KMS-11 (cell line): ENCODE measurements at regions not wholly inside any gene's neighbourhood (a gene's known extent, or its start where the extent isn't known, plus 50 kb on each side); places are given as distances from the start of the nearest gene placed in this dataset.

Experiments used
- H2AFZ ChIP-seq: fragments of 200-600 bp; sonication (generic); 2 replicates; pipeline ENCODE4 v1.6.1; 2016; ENCODE audit warnings: antibody characterized with exemption, mixed run types, low read depth
- H3K27ac ChIP-seq: fragments of 200-600 bp; sonication (generic); 2 replicates; pipeline ENCODE4 v1.6.1; 2016; ENCODE audit warnings: mild to moderate bottlenecking, mixed run types
- H3K27me3 ChIP-seq: fragments of 200-600 bp; sonication (generic); 2 replicates; pipeline ENCODE4 v1.6.1; 2017; ENCODE audit warnings: mild to moderate bottlenecking, low read depth, mixed run types, moderate library complexity; ENCODE audit not compliant: insufficient read depth
- H3K36me3 ChIP-seq: fragments of 200-600 bp; sonication (generic); 2 replicates; pipeline ENCODE4 v1.6.1; 2017; ENCODE audit warnings: mild to moderate bottlenecking, mixed run types; ENCODE audit not compliant: insufficient read depth
- H3K4me1 ChIP-seq: fragments of 200-600 bp; sonication (generic); 2 replicates; pipeline ENCODE4 v1.6.1; 2016; ENCODE audit warnings: mild to moderate bottlenecking, low read depth, mixed run types; ENCODE audit not compliant: poor library complexity, severe bottlenecking
- H3K4me2 ChIP-seq: fragments of 200-600 bp; sonication (generic); 2 replicates; pipeline ENCODE4 v1.7.0; 2016; ENCODE audit warnings: mild to moderate bottlenecking, mixed run types
- H3K4me3 ChIP-seq: fragments of 200-600 bp; sonication (generic); IDR thresholded peaks from 2 replicates; pipeline ENCODE4 v1.6.1; 2017; ENCODE audit warnings: low read depth, low read length, mixed read lengths; ENCODE audit not compliant: insufficient read depth
- H3K79me2 ChIP-seq: fragments of 200-600 bp; sonication (generic); 2 replicates; pipeline ENCODE4 v1.6.1; 2016; ENCODE audit warnings: low read depth, mixed run types; ENCODE audit not compliant: insufficient read depth
- H3K9ac ChIP-seq: fragments of 200-600 bp; sonication (generic); 2 replicates; pipeline ENCODE4 v1.6.1; 2016; ENCODE audit warnings: mild to moderate bottlenecking, mixed run types
- H4K20me1 ChIP-seq: fragments of 200-600 bp; sonication (generic); 2 replicates; pipeline ENCODE4 v1.6.1; 2016; ENCODE audit warnings: mild to moderate bottlenecking, mixed run types; ENCODE audit not compliant: insufficient read depth
- CTCF ChIP-seq: fragments of 200-600 bp; sonication (generic); conservative IDR thresholded peaks from 2 replicates; pipeline ENCODE4 v1.6.1; 2017; ENCODE audit warnings: low read depth, mild to moderate bottlenecking, antibody characterized with exemption, low read length, moderate library complexity, mixed read lengths

GRCh38 chr13:37209621-37210580 lies 104.4 kb upstream of the CSNK1A1L start:
- Histone ChIP-seq H3K4me3 (no peak overlapping the region), H3K4me1 (no peaks in the 10 kb centered on the region), H3K27me3 (no peaks in the 10 kb centered on the region), H3K79me2 (no peaks in the 10 kb centered on the region), H3K36me3 (no peaks in the 10 kb centered on the region), H3K4me2 (no peak overlapping the region), H3K27ac (no peak overlapping the region), H4K20me1 (no peaks in the 10 kb centered on the region), H3K9ac (no peak overlapping the region), H2AFZ (no peak overlapping the region)
- TF ChIP-seq CTCF = no peak

GRCh38 chr13:37207691-37208451 lies 102.4 kb upstream of the CSNK1A1L start:
- H3K4me3 ChIP-seq = no peak overlapping the region
- H3K27me3 ChIP-seq = no peaks in the 10 kb centered on the region
- no peak overlapping the region for H3K9ac ChIP-seq
- no peaks in the 10 kb centered on the region for H3K4me1 ChIP-seq
- H3K79me2 ChIP-seq = no peaks in the 10 kb centered on the region
- no peaks in the 10 kb centered on the region for H4K20me1 ChIP-seq
- H2AFZ ChIP-seq = no peak overlapping the region
- H3K36me3 ChIP-seq = no peaks in the 10 kb centered on the region
- no peak overlapping the region for H3K4me2 ChIP-seq
- no peak overlapping the region for H3K27ac ChIP-seq
- TF ChIP-seq CTCF = no peak

GRCh38 chr13:37202264-37202663 lies 96.8 kb upstream of the CSNK1A1L start:
- Histone ChIP-seq H3K4me2 (no peak overlapping the region), H3K27ac (no peak overlapping the region), H3K4me3 (no peak overlapping the region), H3K9ac (no peak overlapping the region), H3K4me1 (no peaks in the 10 kb centered on the region), H3K27me3 (no peaks in the 10 kb centered on the region), H4K20me1 (no peaks in the 10 kb centered on the region), H3K79me2 (no peaks in the 10 kb centered on the region), H3K36me3 (no peaks in the 10 kb centered on the region), H2AFZ (no peak overlapping the region)
- no peak for TF ChIP-seq CTCF

- TF ChIP-seq CTCF = no peak
- H3K27me3 ChIP-seq = no peaks in the 10 kb centered on the region
- no peak overlapping the region for H2AFZ ChIP-seq
- no peak overlapping the region for H3K9ac ChIP-seq
- no peaks in the 10 kb centered on the region for H3K79me2 ChIP-seq
- no peak overlapping the region for H3K4me3 ChIP-seq
- no peaks in the 10 kb centered on the region for H4K20me1 ChIP-seq
- H3K36me3 ChIP-seq = no peaks in the 10 kb centered on the region
- no peak overlapping the region for H3K27ac ChIP-seq
- no peaks in the 10 kb centered on the region for H3K4me1 ChIP-seq
- no peak overlapping the region for H3K4me2 ChIP-seq
These were observed 95.6 kb upstream of the CSNK1A1L start for GRCh38 chr13:37201081-37201480.
